Right lobe of liver (tissue), 4 donors: ENCODE measurements at regions not wholly inside any gene's neighbourhood (a gene's known extent, or its start where the extent isn't known, plus 50 kb on each side); places are given as distances from the start of the nearest gene placed in this dataset.

Experiments
- CTCF ChIP-seq, 4 donors: fragments of 200-600 bp in 3 of 4; fragments of 450-650 bp in 1 of 4; IDR thresholded peaks; one replicate each; pipeline versions ENCODE4 v1.5.1 to v1.8.0; 2016 to 2022; ENCODE audit warnings: antibody characterized with exemption in 4 of 4, mild to moderate bottlenecking in 2 of 4
- POLR2A ChIP-seq: fragments of 450-650 bp; IDR thresholded peaks from one replicate; pipeline ENCODE4 v1.6.1; 2017; ENCODE audit warnings: antibody characterized with exemption, mild to moderate bottlenecking
- donor health status: DM: no; HTN: no; CAD: no.
- donor health status: DM: no; HTN: no; CAD: no.
- donor health status: DM: no; HTN: yes; CAD: no.

GRCh38 chr3:31370380-31370666, 162.4 kb upstream of the STT3B start:
- TF ChIP-seq POLR2A (no peak), CTCF (IDR thresholded peaks at IDR 0.05) (no peak)
